HG02885 (cell line): ENCODE measurements at regions not wholly inside any gene's neighbourhood (a gene's known extent, or its start where the extent isn't known, plus 50 kb on each side); places are given as distances from the start of the nearest gene placed in this dataset.
"Not testable (repeated sequence)": the region's sequence is repeated elsewhere in the genome, so short reads cannot be mapped to it uniquely, and the experiment has no call there.

Experiments used
- ATAC-seq: cut with Tn5 transposase; IDR thresholded peaks from one replicate; pipeline ENCODE4 v1.9.1; 2021; ENCODE audit warnings: mild to moderate bottlenecking; ENCODE audit not compliant: unreplicated experiment, poor library complexity

- no peak for ATAC-seq
Measured at GRCh38 chr13:100789025-100789424, 114.4 kb upstream of the TMTC4 start.

DNA sequence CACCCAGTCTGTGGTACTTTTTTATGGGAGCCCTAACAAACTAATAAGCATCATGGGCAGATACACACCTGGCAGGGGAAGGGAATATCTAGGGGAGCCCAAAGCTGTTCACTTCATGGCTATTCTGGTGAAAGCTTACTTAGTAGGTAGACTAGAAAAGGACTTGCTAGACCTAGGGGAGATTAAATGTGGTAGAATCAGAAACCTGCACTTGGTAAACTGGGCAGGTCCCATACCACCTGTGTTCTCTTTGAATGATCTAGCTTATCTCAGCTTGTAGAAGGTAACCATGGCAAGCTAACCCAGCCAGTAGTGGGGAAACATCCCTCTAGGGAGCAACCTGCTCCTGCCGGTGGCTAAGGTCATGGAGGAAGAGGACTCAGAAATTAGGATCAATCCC, 113.9 kb upstream of the TMTC4 start:
- no peak for ATAC-seq

DNA sequence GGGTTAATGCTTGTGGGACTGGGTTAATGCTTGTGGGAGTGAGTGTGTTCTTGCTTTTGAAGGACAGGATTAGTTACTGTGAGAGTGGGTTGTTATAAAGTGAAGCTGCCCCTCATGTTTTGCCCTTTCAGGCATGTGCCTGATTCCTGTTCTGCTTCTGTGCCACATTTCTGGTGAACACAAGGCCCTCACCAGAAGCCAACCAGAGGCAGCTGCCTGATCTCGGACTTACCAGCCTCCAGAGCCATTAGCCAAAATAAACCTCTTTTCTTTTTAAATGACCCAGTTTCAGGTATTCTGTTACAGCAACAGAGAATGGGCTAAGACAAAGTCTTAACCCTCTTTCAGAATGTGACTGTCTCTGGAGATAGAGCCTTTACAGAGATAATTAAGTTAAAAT, 113.3 kb upstream of the TMTC4 start:
- ATAC-seq = no peak

DNA sequence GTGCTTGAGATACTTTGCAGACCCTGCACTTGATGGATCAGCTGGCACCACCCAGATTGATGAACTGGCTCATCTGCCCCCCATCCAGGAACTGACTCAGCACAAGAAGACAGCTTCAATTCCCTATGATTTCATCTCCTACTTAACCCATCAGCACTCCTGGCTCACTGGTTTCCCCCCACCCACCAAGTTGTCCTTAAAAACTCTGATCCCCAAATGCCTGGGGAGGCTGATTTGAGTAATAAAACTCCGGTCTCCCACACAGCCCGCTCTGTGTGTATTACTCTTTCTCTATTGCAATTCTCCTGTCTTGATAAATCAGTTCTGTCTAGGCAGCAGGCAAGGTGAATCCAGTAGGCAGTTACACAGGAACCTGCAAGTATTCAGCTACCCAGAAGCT, 102.1 kb upstream of the TMTC4 start:
- not testable (repeated sequence) for ATAC-seq

GRCh38 chr13:100773923-100774663, 99.5 kb upstream of the TMTC4 start:
- ATAC-seq = no peak

DNA sequence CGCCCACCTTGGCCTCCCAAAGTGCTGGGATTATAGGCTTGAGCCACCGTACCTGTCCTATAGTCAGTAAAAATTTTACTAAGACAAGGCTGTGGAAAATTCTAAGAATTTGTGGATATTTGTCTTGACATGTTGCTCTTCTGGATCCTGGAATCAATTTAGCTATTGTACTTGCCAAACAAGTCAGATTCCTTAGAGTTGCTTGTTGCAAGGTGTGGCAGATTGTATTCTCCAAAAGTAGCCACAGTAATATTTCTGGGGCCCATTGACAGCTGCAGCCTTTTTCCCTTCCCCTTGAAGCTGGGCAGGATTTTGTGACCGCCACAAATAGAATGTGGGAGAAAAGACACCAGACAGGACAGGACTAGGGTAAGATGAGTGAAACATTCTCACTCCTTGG, 98.8 kb upstream of the TMTC4 start:
- ATAC-seq = no peak

DNA sequence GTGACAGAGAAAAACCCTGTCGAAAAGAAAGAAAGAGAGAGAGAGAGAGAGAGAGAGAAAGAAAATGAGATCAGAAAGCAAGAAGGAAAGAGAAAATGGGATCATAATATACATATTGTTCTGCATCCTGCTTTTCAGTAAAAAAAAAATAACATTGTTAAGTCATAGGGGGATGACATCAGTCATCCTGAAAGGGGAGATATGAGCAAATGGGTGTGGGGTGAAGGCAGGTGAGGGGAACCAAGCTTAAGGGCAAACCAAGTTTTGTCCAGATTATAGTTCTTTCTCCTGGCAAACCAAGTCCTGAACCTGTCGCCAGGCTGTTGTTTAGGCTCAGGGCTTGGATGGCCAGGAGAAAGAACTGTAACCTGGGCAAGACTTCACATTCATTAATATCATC, 92.6 kb upstream of the TMTC4 start:
- ATAC-seq = no peak

- not testable (repeated sequence) for ATAC-seq
Measured at GRCh38 chr13:100766570-100766969, 92.0 kb upstream of the TMTC4 start.

- ATAC-seq = no peak
Measured at GRCh38 chr13:100764937-100765336, 90.3 kb upstream of the TMTC4 start.

GRCh38 chr13:100762126-100762525, 87.5 kb upstream of the TMTC4 start:
- ATAC-seq = not testable (repeated sequence)

DNA sequence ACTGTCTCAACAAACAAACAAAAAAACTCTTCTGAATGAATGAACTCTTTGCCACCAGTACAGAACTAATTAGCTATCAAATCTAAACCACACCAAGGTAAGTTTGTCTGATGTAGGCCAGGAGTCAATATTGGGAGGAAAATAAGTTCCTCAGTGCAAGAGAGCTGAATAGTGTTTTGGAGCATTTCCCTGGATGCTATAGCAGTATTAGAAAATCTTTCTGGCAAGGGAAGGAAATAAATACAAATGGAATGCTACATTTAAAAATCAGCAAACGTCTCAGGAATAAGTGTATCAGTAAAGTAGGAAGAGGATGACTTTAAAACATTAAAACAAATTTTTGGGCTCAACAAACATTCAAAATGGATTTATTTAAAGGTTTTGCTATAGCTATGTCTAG, 81.3 kb upstream of the TMTC4 start:
- ATAC-seq = no peak

GRCh38 chr13:100754459-100754858, 79.9 kb upstream of the TMTC4 start:
- ATAC-seq = no peak

DNA sequence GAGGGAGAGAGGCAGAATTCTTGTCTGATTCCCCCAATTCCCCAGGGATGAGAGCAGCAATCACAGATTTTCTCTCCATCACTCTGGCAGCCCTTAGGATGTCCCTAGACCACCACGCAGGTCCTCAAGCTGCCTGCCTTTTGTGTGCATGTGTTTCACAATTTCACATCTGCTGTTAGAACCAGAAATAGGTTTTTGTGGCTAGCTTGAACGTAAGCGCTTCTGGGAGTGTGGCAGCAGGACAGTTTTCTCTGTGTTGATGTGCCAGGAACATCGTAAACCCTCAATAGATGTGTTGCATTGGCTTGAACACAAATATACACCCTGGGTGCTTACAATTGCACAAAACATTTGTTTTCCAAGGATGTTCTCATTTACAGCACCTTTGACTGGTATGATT, 78.8 kb upstream of the TMTC4 start:
- ATAC-seq = no peak

GRCh38 chr13:100751826-100752225, 77.2 kb upstream of the TMTC4 start:
- no peak for ATAC-seq

DNA sequence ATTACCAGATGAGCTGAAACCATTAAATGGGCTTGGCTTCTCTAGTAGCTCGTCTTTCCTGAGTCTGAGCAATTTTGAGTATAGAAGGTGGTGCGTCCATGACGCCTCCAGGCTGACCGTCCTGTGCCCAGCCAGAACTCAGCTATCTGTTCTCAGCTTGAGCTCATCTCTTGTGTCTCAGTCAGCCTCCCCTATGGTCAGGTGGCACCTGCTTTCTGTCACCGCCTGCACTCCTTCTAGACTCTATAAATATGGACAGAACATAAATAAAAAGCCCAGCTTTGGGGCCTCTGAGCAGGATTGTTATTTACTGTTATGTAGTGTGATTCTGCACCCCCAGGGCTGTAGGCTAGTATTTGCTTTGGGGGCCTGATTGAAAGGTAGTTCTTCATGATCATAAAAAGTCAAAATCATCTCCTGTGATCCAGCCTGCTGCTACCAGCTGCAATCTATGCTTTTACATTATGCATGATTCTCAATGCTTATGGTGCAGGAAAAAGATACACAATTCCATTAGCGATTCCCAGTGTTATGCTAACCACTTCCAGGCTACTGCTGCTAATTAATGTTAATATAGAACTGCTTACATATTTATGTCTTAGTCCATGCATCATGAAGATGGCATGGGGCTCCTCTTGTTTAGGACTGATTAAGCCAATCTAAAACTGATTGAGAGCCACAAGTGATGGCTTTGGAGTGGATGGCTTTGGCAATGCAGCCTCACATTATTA, 72.5 kb upstream of the TMTC4 start:
- ATAC-seq = no peak

GRCh38 chr13:100738176-100738855, 63.7 kb upstream of the TMTC4 start:
- ATAC-seq = no peak

DNA sequence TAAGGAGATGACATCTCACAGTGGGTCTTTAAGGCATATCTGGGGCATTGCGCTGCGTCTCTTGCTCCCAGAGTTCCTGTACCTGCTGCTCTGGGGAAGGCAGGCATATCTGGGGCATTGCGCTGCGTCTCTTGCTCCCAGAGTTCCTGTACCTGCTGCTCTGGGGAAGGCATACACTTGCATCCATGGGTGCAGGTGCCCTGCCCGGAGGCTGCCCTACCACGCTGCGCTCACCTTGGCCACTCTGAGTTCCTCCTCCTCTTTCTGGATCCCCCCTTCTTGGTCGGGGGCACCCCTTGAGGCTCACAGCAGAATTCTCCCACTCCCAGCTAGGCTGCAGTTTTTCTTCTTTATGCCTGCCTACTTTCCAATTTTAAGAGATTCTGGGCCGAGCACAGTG, 60.9 kb upstream of the TMTC4 start:
- no peak for ATAC-seq

- ATAC-seq = no peak
Measured at GRCh38 chr13:100734194-100734720, 59.7 kb upstream of the TMTC4 start.

DNA sequence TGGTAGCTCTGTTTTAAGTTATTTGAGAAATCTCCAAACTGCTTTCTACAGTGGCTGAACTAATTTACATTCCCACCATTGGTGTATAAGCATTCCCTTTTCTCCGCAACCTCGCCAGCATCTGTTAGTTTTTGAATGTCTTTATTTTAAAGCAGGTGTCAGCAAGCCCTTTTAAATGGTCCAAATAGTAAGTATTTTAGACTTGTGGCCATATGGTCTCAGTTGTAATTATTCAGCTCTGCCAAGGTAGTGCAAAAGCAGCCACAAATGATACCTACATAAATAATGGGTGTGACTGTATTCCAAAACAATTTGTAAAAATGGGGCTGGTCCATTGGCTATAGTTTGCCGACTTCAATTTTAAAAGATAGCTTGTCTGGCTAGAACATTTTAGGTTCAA, 58.7 kb upstream of the TMTC4 start:
- ATAC-seq = no peak

DNA sequence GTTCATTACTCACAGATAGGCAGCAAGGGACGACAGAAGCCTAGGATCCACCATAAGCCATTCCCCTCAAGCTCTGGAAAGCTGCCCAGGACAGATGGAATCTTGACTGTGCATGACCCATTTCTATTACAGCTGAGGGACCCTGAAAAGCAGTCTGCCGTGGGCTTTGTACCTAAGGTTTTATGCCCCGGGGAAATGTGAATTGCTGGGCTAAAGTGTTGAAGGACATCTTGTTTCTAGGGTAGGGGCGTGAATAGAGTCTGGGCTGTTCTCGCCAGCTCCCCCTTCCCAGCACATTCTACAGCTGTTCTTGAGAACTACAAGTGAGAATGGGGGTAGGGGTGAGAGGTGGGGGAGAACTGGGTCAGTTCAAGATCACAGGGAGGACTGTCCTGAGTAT, 53.6 kb upstream of the TMTC4 start:
- ATAC-seq = no peak

GRCh38 chr13:100725472-100725871, 50.9 kb upstream of the TMTC4 start:
- no peak for ATAC-seq
